ENCODE measurements at regions not wholly inside any gene's neighbourhood (a gene's known extent, or its start where the extent isn't known, plus 50 kb on each side); places are given as distances from the start of the nearest gene placed in this dataset.

GRCh38 chr9:104269996-104270963 is 176.2 kb downstream of the SMC2 start:
- TF ChIP-seq CTCF (IDR thresholded peaks at IDR 0.05) (no peak), POLR2A (IDR thresholded peaks at IDR 0.05) (no peak)

Measured in testis (tissue), 2 donors.